ENCODE measurements at regions not wholly inside any gene's neighbourhood (a gene's known extent, or its start where the extent isn't known, plus 50 kb on each side); places are given as distances from the start of the nearest gene placed in this dataset.

GRCh38 chr16:85990861-85991301 lies 91.9 kb downstream of the IRF8 start:
- DNase-seq (ENCODE audit: low spot score) = no peak

DNA sequence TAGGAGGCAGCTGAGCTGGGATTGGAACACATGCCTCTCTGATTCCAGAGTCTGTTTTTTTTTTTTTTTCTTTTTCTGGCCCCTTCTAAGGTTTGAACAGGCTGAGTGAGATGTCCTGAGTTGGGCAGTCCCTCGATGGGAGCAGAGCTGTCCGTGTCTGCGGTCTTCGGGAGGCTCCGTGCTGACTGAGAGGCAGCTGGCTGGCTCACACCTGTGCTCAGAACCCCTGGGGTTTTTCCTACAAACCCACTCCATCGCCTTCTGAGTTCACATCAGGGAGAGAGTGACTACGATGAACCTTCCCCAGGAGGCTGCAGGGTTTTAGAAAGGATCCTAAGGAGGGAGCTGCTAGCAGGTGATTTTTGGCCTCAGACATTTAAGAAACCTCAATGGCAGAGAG lies 92.5 kb downstream of the IRF8 start:
- DNase-seq (ENCODE audit: low spot score) = no peak

DNA sequence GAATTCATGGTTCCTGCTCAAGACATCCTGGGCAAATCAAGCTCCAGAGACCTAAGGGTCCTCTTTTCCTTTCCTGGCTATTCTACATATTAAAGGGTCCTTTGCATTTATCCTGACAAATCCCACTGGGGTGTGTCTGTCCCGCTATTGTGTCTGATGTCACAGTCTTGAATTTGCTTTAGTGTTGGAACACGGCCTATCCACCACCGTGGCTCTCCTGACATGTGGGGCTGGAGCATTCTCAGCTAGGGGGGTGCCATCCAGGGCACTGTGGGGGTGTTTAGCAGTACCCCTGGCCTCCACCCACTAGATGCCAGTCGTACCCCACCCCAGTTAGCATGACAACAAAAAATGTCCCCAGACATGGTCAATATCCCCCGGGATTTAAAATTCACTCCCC lies 92.9 kb downstream of the IRF8 start:
- DNase-seq (ENCODE audit: low spot score) = no peak

- no peak for DNase-seq (ENCODE audit: low spot score)
Observed at GRCh38 chr16:85992359-85992758, 93.4 kb downstream of the IRF8 start.

DNA sequence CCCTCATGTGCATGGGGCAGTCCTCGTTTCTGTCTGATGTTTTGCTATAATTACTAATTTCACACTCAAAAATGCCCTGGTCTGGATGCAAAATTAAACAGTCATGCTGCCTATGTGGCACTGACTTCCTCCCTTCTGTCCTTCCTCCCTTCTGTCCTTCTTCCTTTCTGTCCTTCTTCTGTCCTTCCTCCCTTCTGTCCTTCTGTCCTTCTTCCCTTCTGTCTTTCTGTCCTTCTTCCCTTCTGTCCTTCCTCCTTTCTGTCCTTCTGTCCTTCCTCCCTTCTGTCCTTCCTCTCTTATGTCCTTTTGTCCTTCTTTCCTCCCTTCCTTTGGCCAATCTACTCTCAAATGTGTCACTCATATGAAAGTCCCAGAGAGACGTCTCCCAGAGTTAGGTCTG lies 93.8 kb downstream of the IRF8 start:
- DNase-seq (ENCODE audit: low spot score) = no peak

- no peak for DNase-seq (ENCODE audit: low spot score)
Observed at GRCh38 chr16:85994492-85995490, 95.8 kb downstream of the IRF8 start.

DNA sequence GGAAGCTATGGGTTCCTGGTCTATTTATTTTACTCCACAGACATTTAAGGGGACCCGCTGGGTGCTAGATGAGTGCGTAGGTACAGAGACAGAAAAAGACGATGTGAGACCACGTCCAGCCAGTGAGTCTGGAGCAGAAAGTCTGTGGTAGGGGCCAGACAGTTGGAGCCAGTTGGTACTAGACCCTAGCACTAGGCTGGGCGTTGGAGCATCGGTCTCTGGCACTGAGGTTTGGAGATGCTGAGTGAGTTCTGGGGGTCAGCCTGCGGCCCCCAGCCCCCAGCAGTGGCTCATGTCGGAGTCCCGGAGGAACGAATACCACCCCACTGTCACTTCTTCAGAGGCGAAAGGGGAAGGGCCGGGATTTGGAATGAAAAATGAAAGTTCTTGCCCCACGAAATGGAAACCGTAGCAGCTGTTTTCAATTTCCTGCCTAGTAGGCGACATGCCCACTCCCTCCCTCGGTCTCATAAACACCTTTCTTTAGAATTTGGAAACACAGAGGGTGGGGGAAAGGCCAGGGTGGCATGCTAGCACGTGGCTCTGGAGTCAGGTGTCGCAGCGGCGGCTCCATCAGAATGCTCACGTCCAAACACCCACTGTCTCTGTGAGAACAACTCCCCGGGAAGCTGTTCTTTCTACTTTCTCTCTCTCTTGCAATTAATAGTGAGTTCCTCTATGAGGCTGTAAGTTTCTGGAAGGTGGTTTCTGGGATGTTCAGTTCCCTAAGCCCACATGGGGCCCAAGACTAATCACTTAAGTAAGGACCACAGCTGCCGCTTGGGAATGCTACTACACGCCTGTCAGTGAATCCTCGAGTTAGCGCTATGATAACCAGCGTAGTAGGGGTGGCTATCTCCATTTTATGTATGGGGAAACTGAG lies 96.8 kb downstream of the IRF8 start:
- no peak for DNase-seq (ENCODE audit: low spot score)

DNA sequence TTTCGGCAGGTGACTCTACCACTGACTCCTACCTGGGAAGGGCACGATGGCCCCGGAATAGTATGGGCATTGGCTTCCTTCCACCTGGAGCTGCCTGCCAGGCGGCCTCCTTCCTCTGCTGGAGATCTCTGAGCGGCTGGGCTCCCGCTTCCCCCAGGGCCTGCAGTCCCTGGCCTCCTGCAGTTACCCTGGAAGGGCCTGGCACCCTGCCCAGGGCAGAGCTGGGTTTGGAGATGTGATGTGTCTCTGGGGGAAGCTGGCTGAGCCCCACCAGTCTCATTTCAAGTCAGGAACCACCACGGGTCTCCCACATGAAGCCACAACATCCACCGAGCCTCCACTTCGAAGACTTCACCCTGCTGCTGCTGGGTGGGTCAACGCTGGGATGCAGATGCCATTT lies 97.9 kb downstream of the IRF8 start:
- no peak for DNase-seq (ENCODE audit: low spot score)

- no peak for DNase-seq (ENCODE audit: low spot score)
Observed at GRCh38 chr16:85998171-85998867, 99.4 kb downstream of the IRF8 start.

DNA sequence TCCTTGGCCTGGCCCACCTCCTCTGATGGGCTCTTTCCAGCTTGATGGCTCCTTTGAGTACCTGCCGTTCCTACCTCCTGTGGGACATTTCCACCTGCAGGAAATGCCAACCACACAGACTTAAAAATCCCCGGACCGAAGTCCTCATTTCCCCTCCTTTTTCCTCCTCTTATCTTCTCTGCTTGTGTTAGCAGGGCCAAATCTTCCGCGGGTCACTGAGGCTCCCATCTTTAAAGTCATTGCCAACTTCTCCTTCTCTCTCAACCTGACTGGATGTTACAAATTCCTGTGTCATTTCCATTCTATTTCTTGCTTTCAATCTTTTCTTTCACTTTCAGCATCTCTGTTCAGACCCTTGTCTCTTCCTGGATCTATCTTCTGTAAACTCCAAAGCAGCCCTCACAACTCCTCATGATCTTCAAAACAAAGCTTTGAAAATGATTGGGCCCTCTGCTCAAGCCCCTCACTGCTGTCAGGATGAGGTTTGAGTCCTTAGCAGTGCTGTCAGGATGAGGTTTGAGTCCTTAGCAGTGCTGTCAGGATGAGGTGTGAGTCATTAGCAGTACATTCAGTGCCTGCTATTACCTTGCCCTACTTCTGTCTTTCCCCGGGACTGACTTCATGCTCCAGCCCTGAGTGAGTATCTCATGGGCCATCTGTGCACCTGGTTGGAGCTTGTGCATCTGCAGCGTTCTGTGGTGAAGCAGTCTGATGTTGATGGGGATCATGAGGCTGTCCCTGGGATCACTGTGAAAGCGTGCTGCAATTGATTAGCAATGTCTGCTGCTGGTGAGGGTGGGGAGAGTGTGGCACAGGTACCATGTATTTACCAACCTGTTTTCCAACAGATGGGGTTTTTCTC lies 100.1 kb downstream of the IRF8 start:
- DNase-seq (ENCODE audit: low spot score) = no peak

- DNase-seq (ENCODE audit: low spot score) = no peak
Observed at GRCh38 chr16:85999778-86000177, 100.8 kb downstream of the IRF8 start.

DNA sequence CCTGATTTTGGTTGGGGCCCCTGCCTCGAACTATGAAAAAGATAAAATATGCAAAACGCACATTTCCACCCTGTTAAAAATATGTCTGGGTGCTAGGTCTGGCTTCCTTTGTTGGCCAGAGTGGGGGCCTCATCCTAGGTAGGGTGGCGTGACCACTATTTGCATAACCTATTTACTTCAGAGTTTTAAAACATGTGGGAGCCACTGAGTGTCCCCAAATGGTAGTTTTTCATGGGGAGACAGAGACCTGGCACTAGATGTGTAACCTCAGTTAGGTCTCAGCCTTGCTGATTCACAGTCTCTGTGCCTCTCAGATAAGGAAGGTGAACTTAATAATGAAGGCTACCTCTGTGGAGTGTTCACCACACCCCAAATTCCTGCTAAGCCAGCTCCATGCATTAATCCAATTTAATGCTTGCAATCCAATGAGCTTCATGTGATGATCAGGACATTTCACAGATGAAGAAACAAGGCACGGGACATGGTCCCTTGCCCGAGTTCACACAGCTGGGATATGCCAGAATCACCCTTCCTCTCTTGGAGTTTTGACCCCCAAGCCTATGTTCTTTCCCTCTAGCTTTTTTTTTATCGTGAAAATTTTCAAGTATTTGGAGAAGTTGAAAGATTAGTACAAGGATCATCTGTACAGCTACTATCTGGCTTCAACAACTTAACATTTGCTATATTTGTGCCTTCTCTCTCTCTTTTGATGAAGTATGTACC lies 103.4 kb downstream of the IRF8 start:
- no peak for DNase-seq (ENCODE audit: low spot score)

- DNase-seq (ENCODE audit: low spot score) = no peak
Observed at GRCh38 chr16:86007524-86007923, 108.6 kb downstream of the IRF8 start.

- no peak for DNase-seq (ENCODE audit: low spot score)
Observed at GRCh38 chr16:86010680-86011141, 111.7 kb downstream of the IRF8 start.

GRCh38 chr16:86011532-86011931 lies 112.6 kb downstream of the IRF8 start:
- DNase-seq (ENCODE audit: low spot score) = no peak

- no peak for DNase-seq (ENCODE audit: low spot score)
Observed at GRCh38 chr16:86012221-86012620, 113.3 kb downstream of the IRF8 start.

DNA sequence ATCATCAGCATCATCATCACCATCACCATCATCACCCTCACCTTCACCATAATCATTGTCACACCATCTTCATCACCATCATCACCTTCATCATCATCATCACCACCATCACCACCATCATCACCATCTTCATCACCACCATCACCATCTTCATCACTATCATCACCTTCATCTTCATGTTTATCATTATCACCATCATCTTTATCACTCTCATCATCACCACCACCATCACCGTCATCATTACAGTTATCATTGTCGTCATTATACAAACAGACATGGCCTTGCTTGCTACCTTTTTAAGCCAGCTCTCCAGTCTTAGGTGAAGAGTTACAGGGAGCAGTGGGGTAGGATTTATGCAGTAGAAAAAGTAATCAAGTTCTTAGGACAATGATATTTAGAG lies 114.9 kb downstream of the IRF8 start:
- DNase-seq (ENCODE audit: low spot score) = no peak

GRCh38 chr16:86015606-86016005 lies 116.6 kb downstream of the IRF8 start:
- no peak for DNase-seq (ENCODE audit: low spot score)

DNA sequence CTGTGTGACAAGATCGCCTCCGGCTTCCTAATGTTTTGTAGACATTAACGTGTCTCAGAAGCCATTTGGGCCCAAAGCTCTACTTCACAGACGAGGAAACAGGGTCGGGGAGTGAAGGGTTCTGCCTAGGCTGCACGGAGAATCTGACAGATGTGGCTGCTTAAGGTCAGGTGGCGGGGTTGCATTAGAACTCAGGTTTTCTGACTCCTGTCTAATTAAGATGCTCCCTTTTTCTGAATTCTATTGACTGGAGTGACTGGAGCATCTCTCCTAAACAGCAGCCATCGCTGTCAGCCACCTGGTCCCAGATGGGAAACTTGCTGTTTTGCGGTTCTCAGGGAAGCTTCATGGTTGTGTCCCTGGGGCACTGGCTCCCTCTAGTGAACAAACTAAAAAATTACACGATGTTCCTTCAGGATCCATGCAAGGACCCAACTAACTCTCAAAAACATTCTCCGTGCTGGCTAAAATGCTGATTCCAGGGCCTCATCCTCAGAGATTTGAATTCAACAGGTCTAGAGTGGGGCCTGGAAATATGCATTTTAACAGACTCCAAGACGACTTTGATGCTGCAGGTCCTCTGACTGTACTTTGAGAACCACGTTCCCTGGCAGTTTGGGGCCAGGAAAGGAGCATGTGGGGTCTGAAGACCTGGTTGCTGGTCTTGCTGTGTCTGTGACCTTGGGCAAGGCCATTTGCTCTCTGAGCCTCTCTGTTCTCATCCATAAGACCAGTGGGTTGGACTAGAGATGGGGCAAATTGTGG lies 117.4 kb downstream of the IRF8 start:
- DNase-seq (ENCODE audit: low spot score) = peak; percentile 81

DNA sequence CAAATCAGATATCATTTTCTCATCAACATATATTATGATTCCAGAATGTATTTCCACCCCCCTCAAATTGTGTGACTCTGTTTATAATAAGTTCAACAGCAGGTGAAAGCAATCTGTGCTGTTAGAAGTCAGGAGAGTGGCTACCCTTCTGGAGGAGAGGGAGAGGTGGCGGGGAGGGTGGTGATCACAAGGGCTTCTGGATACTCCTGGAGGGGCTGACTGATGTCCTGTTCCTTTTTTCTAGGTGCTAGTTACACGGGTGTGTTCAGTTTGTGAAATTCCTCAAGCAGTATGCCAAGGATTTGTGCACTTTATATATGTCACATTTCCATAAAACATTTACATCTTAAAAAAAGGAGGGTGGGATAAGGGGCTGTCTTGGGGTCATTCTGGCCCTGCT lies 119.1 kb downstream of the IRF8 start:
- no peak for DNase-seq (ENCODE audit: low spot score)
